NOMO-1 (cell line): ENCODE measurements at regions not wholly inside any gene's neighbourhood (a gene's known extent, or its start where the extent isn't known, plus 50 kb on each side); places are given as distances from the start of the nearest gene placed in this dataset.
"Not testable (repeated sequence)": the region's sequence is repeated elsewhere in the genome, so short reads cannot be mapped to it uniquely, and the experiment has no call there.

Source experiments
- DNase-seq, 2 experiments: peaks; one replicate each; lab custom pipeline; 2025; ENCODE audit not compliant: unreplicated experiment in 2 of 2; lab: John Stamatoyannopoulos, UW

- not testable (repeated sequence) for DNase-seq
Measured at GRCh38 chrX:150273575-150274294, 89.4 kb upstream of the MAMLD1 start.

DNA sequence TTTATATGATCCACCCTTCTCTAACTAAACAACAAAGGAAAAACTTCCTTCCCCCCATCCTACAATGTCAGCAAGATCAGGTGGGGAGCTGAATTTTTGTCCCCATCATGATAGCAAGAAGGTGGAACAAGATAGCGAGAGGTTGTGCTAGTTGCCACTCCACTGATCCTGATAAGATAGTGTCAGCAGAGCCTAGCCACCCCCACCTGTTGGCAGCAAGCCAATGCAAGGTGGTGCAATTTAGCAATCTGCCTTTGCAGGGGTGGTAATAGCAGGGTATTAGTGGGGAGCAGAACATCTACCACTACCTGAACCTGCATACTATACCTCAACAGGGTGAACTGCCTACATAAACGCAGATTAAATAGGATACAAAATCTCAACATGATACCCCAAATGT lies 80.2 kb upstream of the MAMLD1 start:
- DNase-seq = no peak

GRCh38 chrX:150291014-150291413 lies 72.1 kb upstream of the MAMLD1 start:
- DNase-seq = no peak

GRCh38 chrX:150293311-150294013 lies 69.7 kb upstream of the MAMLD1 start:
- no peak for DNase-seq

- no peak for DNase-seq
Measured at GRCh38 chrX:150298841-150299551, 64.1 kb upstream of the MAMLD1 start.

DNA sequence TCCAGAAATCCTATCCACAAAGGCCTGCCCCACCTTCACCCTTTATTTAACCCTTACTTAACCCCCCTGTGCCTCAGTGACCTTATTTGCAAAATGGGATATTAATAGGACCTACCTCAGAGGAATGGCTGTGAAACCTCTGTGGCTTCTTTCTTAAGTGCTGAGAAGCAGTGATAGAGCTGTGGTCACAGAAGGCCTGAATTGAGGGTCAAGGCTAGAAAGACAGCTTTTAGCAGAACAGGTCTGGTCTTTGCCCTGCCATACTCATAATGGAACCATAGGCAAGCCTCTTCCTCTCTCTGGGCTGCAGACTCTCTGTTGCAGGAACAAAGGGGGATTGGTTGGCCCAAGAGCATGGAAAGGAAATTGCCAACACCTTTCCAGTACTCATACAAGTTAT lies 63.5 kb upstream of the MAMLD1 start:
- DNase-seq = no peak

GRCh38 chrX:150303386-150304097 lies 59.6 kb upstream of the MAMLD1 start:
- no peak for DNase-seq

DNA sequence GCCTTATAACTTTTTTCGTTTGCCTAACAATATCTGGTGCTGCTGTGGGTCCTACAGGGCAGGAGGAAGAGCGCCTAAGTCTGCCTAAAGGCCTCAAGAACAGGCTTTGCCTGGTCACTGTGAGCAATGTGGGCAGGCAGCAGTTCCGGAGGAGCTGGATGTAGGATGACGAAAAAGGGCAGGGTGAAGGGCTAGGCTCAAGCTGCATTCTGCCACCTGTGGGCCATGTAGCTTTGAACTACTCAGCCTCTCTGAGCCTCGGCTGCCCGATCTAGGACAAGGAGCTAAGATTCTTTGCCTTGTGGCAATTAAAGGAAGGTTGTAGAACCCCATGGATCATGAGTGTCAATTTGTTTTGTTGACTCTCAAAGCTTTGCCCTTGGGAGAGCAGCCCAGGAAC lies 57.1 kb upstream of the MAMLD1 start:
- DNase-seq = no peak

- no peak for DNase-seq
Measured at GRCh38 chrX:150308041-150308440, 55.1 kb upstream of the MAMLD1 start.

DNA sequence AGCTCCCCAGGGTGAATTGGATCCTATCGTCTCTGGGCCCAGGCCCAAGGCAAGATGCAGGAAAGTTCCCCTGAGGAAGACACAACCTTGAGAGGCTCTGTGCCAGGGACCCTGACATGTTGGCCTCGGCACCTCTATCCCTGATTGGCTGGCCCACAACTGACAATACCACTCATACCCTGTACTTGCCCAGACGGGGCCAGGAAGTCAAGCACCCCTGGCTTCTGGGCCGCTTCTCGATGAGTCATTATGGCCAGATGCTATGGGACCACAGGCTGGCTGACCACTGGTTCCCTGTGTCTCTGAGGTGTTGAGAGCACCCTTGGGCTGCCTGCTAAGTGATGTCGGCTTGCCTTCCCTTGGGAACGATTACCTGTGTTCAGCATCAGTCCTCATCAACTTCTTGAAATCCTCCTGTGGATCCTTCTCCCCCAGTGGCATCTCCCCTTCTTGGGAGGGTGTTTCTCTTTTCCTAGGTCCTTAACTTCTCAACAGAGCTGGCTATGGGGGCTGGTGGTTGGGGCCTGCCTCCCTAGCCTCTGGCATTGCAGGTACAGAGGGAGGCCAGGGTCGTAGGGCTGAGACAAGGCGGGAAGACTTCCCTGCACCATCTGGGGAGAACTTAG lies 54.5 kb upstream of the MAMLD1 start:
- no peak for DNase-seq

GRCh38 chrX:150310417-150310816 lies 52.7 kb upstream of the MAMLD1 start:
- no peak for DNase-seq

DNA sequence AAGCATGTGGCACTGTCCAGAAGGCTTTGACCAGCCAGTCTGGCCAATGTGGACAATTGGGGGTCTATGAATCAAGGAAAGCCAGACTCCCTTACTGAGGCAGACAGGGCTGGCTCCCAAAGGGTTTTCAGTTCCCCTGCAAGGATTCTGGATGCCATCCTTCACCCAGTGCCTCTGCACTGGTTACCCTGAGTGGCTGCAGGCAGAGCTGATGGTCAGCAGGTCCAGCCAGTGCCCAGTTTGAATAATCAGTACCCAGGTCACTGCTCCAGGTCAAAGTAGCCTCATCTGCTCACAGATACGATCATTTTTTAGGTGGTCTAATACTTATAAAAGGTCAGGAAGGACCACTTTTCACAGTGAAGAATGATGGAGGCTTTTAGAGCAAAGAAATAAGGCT lies 52.2 kb upstream of the MAMLD1 start:
- DNase-seq = no peak

DNA sequence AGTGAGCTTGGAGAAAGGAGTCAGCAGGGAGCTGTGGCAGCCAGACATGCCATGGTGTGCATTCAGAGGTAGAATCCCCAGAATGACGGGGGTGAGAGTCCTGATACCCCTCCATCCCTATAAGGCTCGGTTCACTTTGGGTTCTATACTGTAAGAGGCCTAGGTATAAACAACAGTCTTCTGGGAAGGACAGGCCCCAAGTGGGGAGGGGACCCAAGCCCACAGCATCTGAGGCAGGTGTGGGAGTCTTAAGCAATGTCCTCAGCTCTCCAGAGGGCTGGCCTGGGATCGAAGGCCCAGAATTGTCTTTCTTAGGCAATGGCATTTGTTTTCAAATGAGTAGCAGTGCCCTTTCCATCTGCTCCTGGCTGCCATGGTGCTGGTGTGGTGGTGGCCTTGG lies 50.2 kb upstream of the MAMLD1 start:
- DNase-seq = no peak
